ENCODE measurements at regions not wholly inside any gene's neighbourhood (a gene's known extent, or its start where the extent isn't known, plus 50 kb on each side); places are given as distances from the start of the nearest gene placed in this dataset.
A peak's percentile ranks its signal among the peaks of the same experiment; 100 is the strongest.
"Not testable (repeated sequence)": the region's sequence is repeated elsewhere in the genome, so short reads cannot be mapped to it uniquely, and the experiment has no call there.

- DNase-seq = no peak
Observed at GRCh38 chr2:16194931-16195680, 254.8 kb downstream of the MYCN start.

DNA sequence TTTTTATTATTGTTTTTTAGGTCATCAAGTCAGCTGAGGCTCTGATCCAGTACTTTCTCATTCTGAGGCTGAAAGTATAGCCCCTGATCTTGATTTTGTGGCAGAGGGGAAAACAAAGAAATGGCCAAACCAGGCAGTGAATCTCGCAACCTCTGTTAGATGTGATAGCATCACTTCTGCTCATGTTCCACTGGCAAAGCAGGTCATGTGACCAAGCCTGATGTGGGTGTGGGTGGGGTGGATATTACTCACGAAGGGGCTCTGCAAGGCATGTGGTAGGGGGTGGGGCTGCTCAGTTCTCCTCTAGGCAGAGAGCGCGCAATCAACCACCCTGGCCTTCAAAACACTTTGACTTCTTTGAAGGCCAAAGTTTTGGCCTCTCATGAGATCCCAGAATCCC is 254.2 kb downstream of the MYCN start:
- no peak for DNase-seq

DNA sequence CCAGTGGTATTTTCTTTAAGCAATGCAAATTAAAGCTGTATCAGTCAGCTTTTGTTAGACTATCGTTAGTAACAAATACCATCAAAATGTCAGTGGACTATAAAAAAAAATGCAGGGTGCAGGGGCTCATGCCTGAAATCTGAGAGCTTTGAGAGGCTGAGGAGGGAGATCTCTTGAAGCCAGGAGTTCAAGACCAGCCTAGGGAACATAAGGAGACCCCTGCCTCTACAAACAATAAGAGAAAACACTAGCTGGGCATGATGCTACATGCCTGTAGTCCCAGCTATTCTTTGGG is 253.7 kb downstream of the MYCN start:
- DNase-seq = no peak

- no peak for DNase-seq
Observed at GRCh38 chr2:16192416-16193216, 252.3 kb downstream of the MYCN start.

GRCh38 chr2:16191431-16192200 is 251.3 kb downstream of the MYCN start:
- DNase-seq = no peak

GRCh38 chr2:16190446-16191270 is 250.3 kb downstream of the MYCN start:
- DNase-seq = no peak

DNA sequence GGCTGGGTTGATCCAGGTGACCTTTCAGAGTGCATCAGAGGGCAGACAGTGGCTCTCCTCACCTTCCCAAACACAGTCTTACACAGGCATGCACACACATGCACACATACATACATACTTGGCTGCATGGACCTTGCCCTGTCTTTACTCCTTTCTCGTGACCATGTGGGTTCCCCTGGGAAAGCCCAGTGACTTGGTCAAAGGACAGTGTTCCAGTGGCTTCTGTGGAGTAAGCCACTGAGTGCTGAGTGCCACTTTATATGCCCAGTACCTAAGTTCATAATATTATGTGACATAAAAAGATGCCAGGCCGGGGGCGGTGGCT is 249.4 kb downstream of the MYCN start:
- no peak for DNase-seq

DNA sequence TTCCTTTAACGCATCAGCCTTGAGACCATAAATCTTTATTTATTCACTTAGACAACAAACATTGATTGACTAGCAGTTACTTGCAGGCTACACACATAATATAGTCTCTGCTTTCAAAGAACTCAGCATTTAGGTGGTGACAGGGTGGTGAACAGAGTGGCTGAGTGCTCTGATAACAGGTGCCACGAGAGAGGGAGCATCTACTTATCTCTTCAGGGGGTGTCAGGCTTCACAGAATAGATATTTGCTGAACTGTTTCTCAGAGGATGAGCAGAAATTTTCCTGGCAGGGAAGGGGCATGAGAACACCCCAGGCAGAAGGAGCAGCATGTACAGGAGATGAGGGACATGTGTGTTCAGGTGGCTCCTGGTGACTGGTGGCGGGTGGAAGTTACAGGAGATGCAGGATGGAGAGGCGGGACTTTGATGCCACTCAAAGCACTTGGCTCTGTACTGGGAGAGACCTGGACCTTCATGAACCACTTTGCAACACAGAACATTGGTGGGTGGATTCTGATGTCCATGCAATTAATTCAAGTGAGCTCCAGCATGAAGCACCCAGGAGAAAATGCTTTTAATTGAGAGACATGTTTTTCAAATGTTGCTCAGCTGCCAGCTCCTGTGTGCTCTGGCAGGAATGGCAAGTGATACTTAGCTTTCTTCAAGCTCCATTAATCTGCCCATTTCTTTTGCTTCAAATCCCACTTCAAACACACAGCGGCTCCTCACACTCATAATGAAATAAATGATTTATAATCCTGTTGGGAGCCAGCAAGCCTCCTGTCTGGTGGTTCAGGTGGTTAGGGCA is 248.9 kb downstream of the MYCN start:
- DNase-seq = peak; percentile 22

DNA sequence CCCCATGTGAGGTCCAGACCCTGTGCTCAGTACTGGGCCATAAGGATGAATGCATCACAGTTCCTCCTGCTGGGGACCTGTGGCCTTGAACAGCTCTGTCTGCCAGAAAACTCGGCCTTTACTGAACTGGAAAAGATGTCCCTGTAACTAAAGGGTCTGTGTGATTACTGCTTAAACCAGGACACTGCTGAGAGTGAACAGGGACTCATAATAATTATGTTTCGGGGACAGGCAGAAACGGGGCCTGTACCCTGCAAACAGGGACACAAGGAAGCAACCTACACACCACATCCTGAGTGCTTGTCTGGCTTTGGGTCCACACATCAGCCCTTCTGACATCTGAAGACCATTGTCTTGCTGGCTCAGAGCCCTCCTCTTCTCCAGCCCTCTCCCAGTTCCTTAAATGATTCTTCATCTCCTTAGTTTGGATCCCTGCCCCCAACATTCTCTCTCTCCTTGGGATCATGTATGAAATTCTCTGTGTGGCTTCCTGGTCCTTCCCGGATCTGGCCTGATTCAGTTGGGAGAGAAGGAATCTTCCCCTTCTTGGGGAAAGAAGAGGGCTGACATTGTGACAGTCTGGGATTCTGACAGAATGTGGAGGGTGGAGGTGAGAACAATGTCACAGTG is 248.0 kb downstream of the MYCN start:
- no peak for DNase-seq

DNA sequence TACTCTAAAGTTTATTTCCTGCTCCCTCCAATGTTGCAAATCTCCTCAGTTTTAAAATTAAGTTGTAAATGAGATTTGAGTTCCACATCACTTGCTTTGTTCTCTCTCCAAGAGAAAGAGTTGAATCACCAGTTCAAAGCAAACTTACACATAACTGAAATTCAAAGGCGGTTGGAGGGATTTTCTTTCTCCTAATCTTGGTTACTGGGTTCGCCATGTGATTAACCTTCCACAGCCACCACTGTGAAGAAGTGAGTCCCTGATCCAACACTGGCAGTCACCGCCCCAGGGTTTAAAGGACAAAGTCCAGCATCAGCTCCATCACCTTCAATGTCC is 247.1 kb downstream of the MYCN start:
- no peak for DNase-seq

- no peak for DNase-seq
Observed at GRCh38 chr2:16186661-16187481, 246.5 kb downstream of the MYCN start.

DNA sequence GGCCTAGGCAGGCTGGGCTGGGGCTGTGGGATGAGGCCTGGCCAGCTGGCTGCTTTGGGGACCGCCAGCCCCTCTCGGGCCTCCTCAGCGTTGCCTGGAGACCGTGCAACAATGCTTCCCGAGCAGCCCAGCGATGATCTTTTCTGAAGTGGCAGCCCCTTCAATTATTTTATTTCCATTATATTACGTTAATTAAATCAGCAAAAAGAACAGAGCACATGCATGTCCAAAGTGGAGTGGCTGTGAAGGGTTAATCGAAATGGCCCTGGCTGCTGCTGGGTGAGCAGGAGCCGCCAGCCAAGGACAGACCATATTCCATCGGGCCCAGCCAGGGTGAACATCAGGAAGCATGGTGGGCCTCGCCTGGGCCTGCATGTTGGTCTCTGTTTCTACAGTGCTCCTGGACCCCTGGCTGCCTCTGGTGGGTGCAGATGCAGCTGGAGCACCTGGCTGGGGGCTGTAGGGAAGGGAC is 245.5 kb downstream of the MYCN start:
- no peak for DNase-seq

DNA sequence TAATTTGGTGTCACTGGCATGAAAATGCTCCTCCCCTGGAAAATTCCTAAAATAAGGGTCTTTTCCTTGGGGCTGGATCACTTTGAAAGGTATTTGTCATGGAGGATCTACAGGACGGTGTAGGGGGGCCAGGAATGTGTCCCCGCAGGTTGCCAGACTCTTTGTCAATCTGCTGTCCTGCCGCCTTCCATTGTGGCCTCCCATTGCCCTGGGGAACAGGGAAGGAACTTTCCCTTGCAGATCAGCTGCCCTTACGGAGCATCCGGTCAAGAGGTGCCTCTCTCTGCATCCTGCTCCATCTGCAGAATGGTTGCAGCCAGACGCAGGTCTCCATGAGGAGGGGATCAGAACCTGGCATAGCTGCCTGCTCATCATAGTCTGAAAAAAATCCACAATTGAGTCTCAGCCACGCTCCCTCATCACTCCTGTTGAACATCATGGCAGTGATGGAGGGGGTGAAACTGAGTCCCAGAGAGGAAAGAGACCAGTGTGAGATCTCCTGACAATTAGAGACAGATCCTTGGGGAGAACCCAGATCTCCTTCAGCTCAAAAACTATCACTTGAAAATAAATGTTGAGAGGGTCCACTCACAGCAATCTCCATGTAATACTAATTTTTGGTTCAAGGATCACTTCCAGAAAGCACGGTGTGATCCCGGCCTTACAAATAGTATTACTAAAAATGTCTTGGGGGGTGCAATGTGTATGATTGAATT is 244.8 kb downstream of the MYCN start:
- DNase-seq = no peak

- DNase-seq = no peak
Observed at GRCh38 chr2:16184341-16184890, 244.1 kb downstream of the MYCN start.

DNA sequence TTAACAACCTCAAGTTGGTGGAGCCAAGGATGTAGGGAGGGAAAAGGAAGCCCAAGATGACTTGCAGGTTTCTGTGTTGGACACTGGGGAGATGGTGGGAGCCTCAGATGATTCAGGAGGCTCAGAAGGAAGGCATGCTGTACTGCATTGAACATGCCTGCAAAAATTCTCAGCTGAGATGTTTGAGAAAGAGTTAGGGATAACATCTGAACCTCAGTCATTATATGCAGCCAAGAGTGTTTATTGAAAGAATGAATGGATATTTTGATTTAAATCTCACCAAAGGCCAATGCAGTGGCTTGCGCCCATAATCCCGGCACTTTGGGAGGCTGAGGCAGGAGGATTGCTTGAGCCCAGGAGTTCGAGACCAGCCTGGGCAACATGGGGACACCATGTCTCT is 243.0 kb downstream of the MYCN start:
- no peak for DNase-seq

DNA sequence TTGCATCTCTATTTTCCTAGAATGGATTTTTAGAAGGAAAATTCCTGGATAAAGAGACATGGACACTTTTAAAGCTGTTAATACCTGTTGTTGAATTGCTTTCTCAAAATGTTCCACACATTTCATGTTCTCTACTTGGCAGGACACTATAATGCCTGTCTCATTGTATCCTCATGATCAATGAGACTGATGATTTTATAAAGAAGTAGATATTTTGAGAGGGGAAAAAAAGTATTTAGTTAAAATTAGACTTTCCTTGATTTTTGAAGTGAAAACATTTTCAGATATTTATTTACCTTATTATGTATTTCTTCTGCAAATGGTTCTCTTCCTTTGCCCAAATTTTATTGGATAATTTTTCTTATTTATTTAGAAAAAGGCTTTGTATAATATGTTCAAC is 242.5 kb downstream of the MYCN start:
- no peak for DNase-seq

DNA sequence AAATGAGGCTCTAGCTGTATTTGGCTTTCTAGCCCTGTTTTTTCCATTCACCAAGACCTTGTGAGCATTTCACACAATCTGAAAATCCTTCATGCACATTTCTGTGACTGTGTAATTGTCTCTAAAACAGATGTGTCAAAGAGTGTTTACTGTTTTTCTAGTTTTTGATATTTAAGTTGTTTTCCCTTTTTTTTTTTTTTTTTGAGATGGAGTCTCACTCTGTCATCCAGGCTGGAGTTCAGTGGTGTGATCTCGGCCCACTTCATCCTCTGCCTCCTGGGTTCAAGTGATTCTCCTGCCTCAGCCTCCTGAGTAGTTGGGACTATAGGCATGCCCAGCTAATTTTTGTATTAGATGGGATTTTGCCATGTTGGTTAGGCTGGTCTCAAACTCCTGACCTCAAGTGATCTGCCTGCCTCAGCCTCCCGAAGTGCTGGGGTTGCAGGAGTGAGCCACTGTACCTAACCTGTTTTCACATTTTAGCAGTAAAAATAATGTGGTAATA is 242.0 kb downstream of the MYCN start:
- DNase-seq = not testable (repeated sequence)

DNA sequence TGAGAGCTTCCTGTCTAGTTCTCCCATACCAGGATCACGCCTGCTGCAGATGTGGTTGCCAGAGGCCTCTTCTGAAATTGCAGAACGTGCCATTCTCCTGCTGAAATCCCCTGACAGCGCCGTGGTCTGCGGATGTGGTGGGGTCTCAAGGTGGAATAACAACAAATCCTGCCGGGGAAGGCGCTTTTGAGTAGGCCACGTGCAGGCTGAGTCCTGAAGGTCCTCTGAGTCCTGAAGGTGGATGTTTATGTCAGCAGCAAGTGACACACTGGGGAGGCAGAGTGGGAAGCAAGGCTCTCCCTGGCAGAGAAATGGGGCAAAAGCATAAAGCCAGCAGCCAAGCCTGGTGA is 241.4 kb downstream of the MYCN start:
- no peak for DNase-seq

DNA sequence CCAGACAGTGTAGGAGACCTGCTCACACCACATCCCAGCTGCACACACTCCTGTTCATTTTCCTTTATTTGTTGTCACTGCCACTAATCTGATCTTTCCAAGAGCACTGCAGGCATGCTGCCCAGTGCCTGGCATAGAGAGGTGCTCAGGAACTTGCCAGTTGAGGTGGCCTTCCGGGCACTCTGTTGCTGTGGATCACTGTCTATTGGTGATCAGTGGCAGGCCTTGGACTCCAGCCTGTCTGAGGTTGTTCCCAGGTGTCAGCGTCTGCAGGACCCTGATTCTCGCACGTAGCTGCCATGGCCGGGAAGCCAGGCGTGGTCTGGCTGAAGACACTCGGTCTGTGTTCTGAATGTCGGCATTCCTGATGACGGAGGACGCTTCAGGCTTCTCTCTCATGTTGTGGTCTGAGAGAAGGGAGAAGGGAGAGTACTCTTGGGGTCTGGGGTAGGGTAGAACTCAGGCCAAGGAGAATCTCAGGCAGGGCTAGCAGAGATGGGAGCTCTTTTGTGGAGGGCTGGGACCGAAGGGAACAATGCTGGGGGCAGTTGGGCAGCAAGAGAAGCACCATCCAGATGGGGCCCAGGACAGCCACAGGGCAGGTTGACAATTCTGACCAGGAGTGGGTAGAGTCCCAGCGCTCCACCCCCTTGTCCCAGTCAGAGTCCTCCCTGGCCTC is 240.9 kb downstream of the MYCN start:
- DNase-seq = no peak

All from NCI-H524 treated with DMSO at 0.1 percent for 48 hours (cell line).